ENCODE measurements at regions not wholly inside any gene's neighbourhood (a gene's known extent, or its start where the extent isn't known, plus 50 kb on each side); places are given as distances from the start of the nearest gene placed in this dataset.

GRCh38 chr7:41457832-41458437 lies 245.0 kb downstream of the INHBA start:
- Histone ChIP-seq H3K4me1 (no peaks in the 10 kb centered on the region), H3K9me3 (no peaks in the 10 kb centered on the region), H3K4me3 (no peak overlapping the region), H3K27ac (no peak overlapping the region), H3K4me2 (no peak overlapping the region)
- POLR2A ChIA-PET: no interaction called here
- DNase-seq (ENCODE audit: low read depth in 1 of 2, low spot score in 1 of 2): no peak
- FAIRE-seq: no peak
- no peak for ATAC-seq
- CTCF ChIA-PET: no interaction called here
- no peak for TF ChIP-seq RAD21 (conservative IDR thresholded peaks at IDR 0.05 in 1 of 2, IDR thresholded peaks at IDR 0.05 in 1 of 2)
- TF ChIP-seq ELK1 (IDR thresholded peaks at IDR 0.05; ENCODE audit: low read depth, low read length): no peak
- TF ChIP-seq KDM1A (IDR thresholded peaks at IDR 0.05; ENCODE audit: low read depth): no peak
- TF ChIP-seq JUN (IDR thresholded peaks at IDR 0.05): no peak
- TF ChIP-seq ATOH8 (CRISPR knock-in tag; IDR thresholded peaks at IDR 0.05; ENCODE audit: low read depth): no peak
- TF ChIP-seq FOSL2 (IDR thresholded peaks at IDR 0.05): no peak
- no peak for TF ChIP-seq FOSL2 (CRISPR knock-in tag; IDR thresholded peaks at IDR 0.05)
- TF ChIP-seq HMGXB4 (CRISPR knock-in tag; IDR thresholded peaks at IDR 0.05; ENCODE audit: borderline replicate concordance): no peak
- TF ChIP-seq CEBPB (IDR thresholded peaks at IDR 0.05): no peak
- TF ChIP-seq CHD2 (IDR thresholded peaks at IDR 0.05; ENCODE audit: low read length, partially characterized antibody): no peak
- TF ChIP-seq SMC3 (IDR thresholded peaks at IDR 0.05): no peak
- no peak for TF ChIP-seq MAX (IDR thresholded peaks at IDR 0.05)

GRCh38 chr7:41451826-41452225 lies 251.1 kb downstream of the INHBA start:
- no peak overlapping the region for H3K27ac ChIP-seq
- FAIRE-seq (no peak), ATAC-seq (no peak), DNase-seq (ENCODE audit: low read depth in 1 of 2, low spot score in 1 of 2) (no peak)
- H3K4me3 ChIP-seq: no peak overlapping the region
- POLR2A ChIA-PET: no interaction called here
- H3K4me1 ChIP-seq: no peaks in the 10 kb centered on the region
- CTCF ChIA-PET: no interaction called here
- H3K4me2 ChIP-seq: no peak overlapping the region
- TF ChIP-seq HMGXB4 (CRISPR knock-in tag; IDR thresholded peaks at IDR 0.05; ENCODE audit: borderline replicate concordance) (no peak), CHD2 (IDR thresholded peaks at IDR 0.05; ENCODE audit: low read length, partially characterized antibody) (no peak), MAZ (IDR thresholded peaks at IDR 0.05; ENCODE audit: borderline replicate concordance, low read depth, low read length) (no peak), HEYL (CRISPR knock-in tag; IDR thresholded peaks at IDR 0.05) (no peak), USF2 (IDR thresholded peaks at IDR 0.05) (no peak), POLR2A (IDR thresholded peaks at IDR 0.05; ENCODE audit: low read length) (no peak), CBX8 (IDR thresholded peaks at IDR 0.05) (no peak), ZSCAN20 (CRISPR knock-in tag; IDR thresholded peaks at IDR 0.05) (no peak), RNF2 (IDR thresholded peaks at IDR 0.05; ENCODE audit: borderline replicate concordance, low read depth) (no peak), RFX5 (IDR thresholded peaks at IDR 0.05) (no peak), HDAC2 (IDR thresholded peaks at IDR 0.05) (no peak), MAFK (IDR thresholded peaks at IDR 0.05; ENCODE audit: partially characterized antibody) (no peak), ZC3H11A (IDR thresholded peaks at IDR 0.05) (no peak), BHLHE40 (IDR thresholded peaks at IDR 0.05; ENCODE audit: low read depth, low read length) (no peak), KDM5A (IDR thresholded peaks at IDR 0.05) (no peak), CBX2 (IDR thresholded peaks at IDR 0.05; ENCODE audit: borderline replicate concordance, low read depth) (no peak), SMC3 (IDR thresholded peaks at IDR 0.05) (no peak), KDM1A (IDR thresholded peaks at IDR 0.05; ENCODE audit: low read depth) (no peak)
- H3K9me3 ChIP-seq: no peaks in the 10 kb centered on the region
- 11% methylated on average over 1 of the region's 1 CpG for WGBS (ENCODE audit: missing lambda C conversion rate)

All from A549 (cell line).